Body of pancreas (tissue), 4 donors: ENCODE measurements at regions not wholly inside any gene's neighbourhood (a gene's known extent, or its start where the extent isn't known, plus 50 kb on each side); places are given as distances from the start of the nearest gene placed in this dataset.
"Not testable (repeated sequence)": the region's sequence is repeated elsewhere in the genome, so short reads cannot be mapped to it uniquely, and the experiment has no call there.

Experiments
- CTCF ChIP-seq, 7 experiments: fragments of 450-650 bp in 4 of 7; fragments of 200-600 bp in 3 of 7; sonication (generic) in 3 of 7; IDR thresholded peaks; one replicate each; pipeline ENCODE4 v1.5.1; 2016 to 2019; ENCODE audit warnings: antibody characterized with exemption in 7 of 7
- POLR2A ChIP-seq, 3 donors: fragments of 450-650 bp; IDR thresholded peaks; one replicate each; pipeline ENCODE4 v1.6.1; 2016; ENCODE audit warnings: antibody characterized with exemption in 3 of 3, mild to moderate bottlenecking in 2 of 3

- TF ChIP-seq CTCF, POLR2A (IDR thresholded peaks at IDR 0.05): not testable (repeated sequence)
These were observed 166.8 kb upstream of the TMCC3 start for GRCh38 chr12:94817201-94817600.
